H1 (cell line): ENCODE measurements at regions not wholly inside any gene's neighbourhood (a gene's known extent, or its start where the extent isn't known, plus 50 kb on each side); places are given as distances from the start of the nearest gene placed in this dataset.

Experiments used
- HDAC6 ChIP-seq: IDR thresholded peaks from one replicate; pipeline ENCODE4 v1.7.1; 2012; ENCODE audit warnings: low read depth, mild to moderate bottlenecking, inconsistent platforms, low read length, moderate library complexity
- TF ChIP-seq, protein P1 (sequence below): IDR thresholded peaks from 2 replicates; pipeline ENCODE4 v1.6.1; 2012; ENCODE audit warnings: inconsistent platforms

DNA sequence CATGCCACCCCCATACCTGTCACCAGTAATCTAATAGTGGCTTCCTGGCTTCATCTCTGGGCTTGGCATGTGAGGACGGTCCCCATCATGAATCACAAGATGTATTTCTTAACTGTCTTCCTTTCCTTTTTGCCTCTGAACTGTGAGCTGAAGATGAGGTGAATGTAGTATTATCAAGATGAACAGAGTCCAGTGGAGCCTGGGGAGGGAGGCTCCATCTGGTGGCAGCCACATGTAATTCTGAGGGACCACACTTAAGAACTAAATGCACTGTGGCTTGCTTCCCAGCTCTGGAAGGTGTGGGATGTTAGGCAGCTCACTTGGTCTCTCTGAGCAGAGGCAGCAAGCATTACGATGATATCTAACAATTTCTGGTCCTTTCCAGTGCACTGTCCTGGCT, 354.9 kb upstream of the ASIC2 start:
- TF ChIP-seq, protein P1, sequence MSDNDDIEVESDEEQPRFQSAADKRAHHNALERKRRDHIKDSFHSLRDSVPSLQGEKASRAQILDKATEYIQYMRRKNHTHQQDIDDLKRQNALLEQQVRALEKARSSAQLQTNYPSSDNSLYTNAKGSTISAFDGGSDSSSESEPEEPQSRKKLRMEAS = no peak
- TF ChIP-seq HDAC6 = no peak
